Mucosa of descending colon (tissue), 3 donors: ENCODE measurements at regions not wholly inside any gene's neighbourhood (a gene's known extent, or its start where the extent isn't known, plus 50 kb on each side); places are given as distances from the start of the nearest gene placed in this dataset.
"Not testable (repeated sequence)": the region's sequence is repeated elsewhere in the genome, so short reads cannot be mapped to it uniquely, and the experiment has no call there.

ENCODE experiments used
- ATAC-seq: fragments of 200-7000 bp; cut with Tn5 transposase; one replicate; pipeline ENCODE4 v1.9.1; 2020; ENCODE audit warnings: mild to moderate bottlenecking, moderate library complexity
- DNase-seq, 3 donors: peaks; one replicate each; pipeline ENCODE4 v3.0.0-alpha.2; 2020
- H3K36me3 ChIP-seq: fragments of 200-600 bp; one replicate; pipeline ENCODE4 v1.8.0; 2021; ENCODE audit warnings: low read depth, mild to moderate bottlenecking
- H3K4me1 ChIP-seq: fragments of 200-600 bp; one replicate; pipeline ENCODE4 v1.8.0; 2021; ENCODE audit warnings: low read depth, mild to moderate bottlenecking
- H3K4me3 ChIP-seq: fragments of 200-600 bp; one replicate; pipeline ENCODE4 v1.8.0; 2021; ENCODE audit warnings: mild to moderate bottlenecking
- H3K9me3 ChIP-seq: fragments of 200-600 bp; one replicate; pipeline ENCODE4 v1.8.0; 2021; ENCODE audit warnings: mild to moderate bottlenecking
- CTCF ChIP-seq: fragments of 200-600 bp; IDR thresholded peaks from one replicate; pipeline ENCODE4 v1.8.0; 2022; ENCODE audit warnings: antibody characterized with exemption, mild to moderate bottlenecking
- intact Hi-C, 2 donors: fragments of 100-400 bp; cut with DNase I in 1 of 2; cut with micrococcal nuclease in 1 of 2; formaldehyde crosslinking; loops; one replicate each; pipeline versions ENCODE4 v1.11.0 to v1.11.1; 2022; cut with DNase I, micrococcal nuclease
- donor health status: DM: no; HTN: no; CAD: no; lungs with moderate emphysema.
- donor health status: DM: no; HTN: no; CAD: no.
- donor health status: DM: no; HTN: yes; CAD: no.

GRCh38 chr9:13805546-13805945 is 508.4 kb downstream of the NFIB start:
- TF ChIP-seq CTCF: no peak
- H3K4me3 ChIP-seq: no peak overlapping the region
- no peaks in the 10 kb centered on the region for H3K36me3 ChIP-seq
- intact Hi-C loops: no loop called here
- H3K4me1 ChIP-seq: no peaks in the 10 kb centered on the region
- H3K9me3 ChIP-seq: no peaks in the 10 kb centered on the region
- DNase-seq: no peak
- ATAC-seq: no peak

- no peak for TF ChIP-seq CTCF
- DNase-seq: no peak
- H3K36me3 ChIP-seq: no peaks in the 10 kb centered on the region
- intact Hi-C loops: no loop called here
- H3K9me3 ChIP-seq: no peaks in the 10 kb centered on the region
- no peak for ATAC-seq
- H3K4me3 ChIP-seq: no peak overlapping the region
- no peaks in the 10 kb centered on the region for H3K4me1 ChIP-seq
Measured at GRCh38 chr9:13804532-13804931, 509.4 kb downstream of the NFIB start.

- no peaks in the 10 kb centered on the region for H3K36me3 ChIP-seq
- no peak for TF ChIP-seq CTCF
- H3K9me3 ChIP-seq: no peaks in the 10 kb centered on the region
- ATAC-seq (no peak), DNase-seq (no peak)
- intact Hi-C loops: no loop called here
- H3K4me3 ChIP-seq: no peak overlapping the region
- H3K4me1 ChIP-seq: no peaks in the 10 kb centered on the region
Measured at GRCh38 chr9:13800776-13801175, 513.2 kb downstream of the NFIB start.

- intact Hi-C loops, H3K36me3 ChIP-seq, DNase-seq, ATAC-seq, H3K4me1 ChIP-seq, H3K4me3 ChIP-seq, H3K9me3 ChIP-seq: not testable (repeated sequence)
Measured at GRCh38 chr9:13797701-13798100, 516.2 kb downstream of the NFIB start.

- no peak overlapping the region for H3K4me3 ChIP-seq
- H3K4me1 ChIP-seq: peaks cover 5% of the 10 kb centered on the region
- no peak for TF ChIP-seq CTCF
- DNase-seq (peak; percentile 52 to 72 (median 63)), ATAC-seq (peak; percentile 78)
- H3K36me3 ChIP-seq: no peaks in the 10 kb centered on the region
- intact Hi-C loops: no loop called here
- no peaks in the 10 kb centered on the region for H3K9me3 ChIP-seq
Measured at GRCh38 chr9:13791816-13792215, 512.3 kb upstream of the MPDZ start.

- DNase-seq: no peak
Measured at GRCh38 chr9:13790055-13790454, 510.6 kb upstream of the MPDZ start.

More at GRCh38 chr9:13790055-13790454, 510.6 kb upstream of the MPDZ start:
- H3K4me1 ChIP-seq: peaks cover 5% of the 10 kb centered on the region
- ATAC-seq: peak; percentile 66
- no peaks in the 10 kb centered on the region for H3K9me3 ChIP-seq
- H3K4me3 ChIP-seq: no peak overlapping the region
- TF ChIP-seq CTCF: no peak
- intact Hi-C loops: no loop called here
- H3K36me3 ChIP-seq: no peaks in the 10 kb centered on the region
